GM12878 (cell line): ENCODE measurements at regions not wholly inside any gene's neighbourhood (a gene's known extent, or its start where the extent isn't known, plus 50 kb on each side); places are given as distances from the start of the nearest gene placed in this dataset.

Experiments
- ATAC-seq: fragments of 200-7000 bp; cut with Tn5 transposase; 3 replicates; pipeline ENCODE4 v1.9.1; 2020; ENCODE audit warnings: mild to moderate bottlenecking, moderate library complexity
- BruUV-seq: library from RNA; stranded (reverse); fragments of 400-500 nt; replicated peaks from 2 replicates; lab custom pipeline; 2021; lab: Mats Ljungman, UMichigan
- CTCF ChIA-PET: fragments of 300-600 bp; sonication (Branson Sonifier 250); formaldehyde crosslinking; extraction: SDS; loops from one replicate; lab custom pipeline; 2021; ENCODE audit warnings: inconsistent platforms; lab: Yijun Ruan, JAX
- POLR2A ChIA-PET: fragments of 350-600 bp; formaldehyde crosslinking; extraction: SDS; loops from one replicate; lab custom pipeline; 2021; ENCODE audit warnings: inconsistent platforms; lab: Charles Lee
- RAD21 ChIA-PET: fragments of 300-600 bp; sonication (Branson Sonifier 250); formaldehyde crosslinking; loops from one replicate; lab custom pipeline; 2023; ENCODE audit warnings: antibody characterized with exemption; ENCODE audit not compliant: unreplicated experiment; lab: Charles Lee
- SMC1A ChIA-PET: fragments of 300-600 bp; sonication (Branson Sonifier 250); formaldehyde crosslinking; loops from one replicate; lab custom pipeline; 2023; ENCODE audit not compliant: unreplicated experiment, uncharacterized antibody; lab: Charles Lee
- DNase-seq: peaks from one replicate; pipeline ENCODE4 v3.0.0-alpha.2; 2011; ENCODE audit warnings: low read depth, low spot score
- FAIRE-seq: peaks from 3 replicates; lab custom pipeline; 2011; peaks lifted over from hg19 to GRCh38; lab: Jason Lieb, UNC
- H2AFZ ChIP-seq: 2 replicates; pipeline ENCODE4 v1.6.0; 2011; ENCODE audit warnings: low read depth, low read length, control low read depth; ENCODE audit not compliant: control insufficient read depth
- H3K27ac ChIP-seq: 2 replicates; pipeline ENCODE4 v1.5.1; 2011; ENCODE audit warnings: control low read depth; ENCODE audit not compliant: control insufficient read depth, insufficient read depth
- H3K27me3 ChIP-seq, 2 experiments: replicated peaks in 1 of 2; 2 replicates each; pipeline versions ENCODE4 v1.6.0 to v1.6.1; 2011; ENCODE audit warnings: low read length in 1 of 2; ENCODE audit not compliant: control insufficient read depth in 2 of 2, insufficient read depth in 2 of 2
- H3K36me3 ChIP-seq, 2 experiments: 2 replicates each; pipeline ENCODE4 v1.5.1; 2011; ENCODE audit warnings: low read length in 1 of 2; ENCODE audit not compliant: control insufficient read depth in 2 of 2, insufficient read depth in 2 of 2
- H3K4me1 ChIP-seq: 2 replicates; pipeline ENCODE4 v1.6.1; 2011; ENCODE audit warnings: mild to moderate bottlenecking, low read length, moderate library complexity, mixed read lengths; ENCODE audit not compliant: control insufficient read depth, insufficient read depth
- H3K4me2 ChIP-seq: 2 replicates; pipeline ENCODE4 v1.6.0; 2011; ENCODE audit warnings: control low read depth; ENCODE audit not compliant: control insufficient read depth, insufficient read depth
- H3K4me3 ChIP-seq: fragments of 200-600 bp; sonication (generic); 2 replicates; pipeline ENCODE4 v1.5.1; 2016
- H3K79me2 ChIP-seq: 2 replicates; pipeline ENCODE4 v1.6.0; 2011; ENCODE audit warnings: low read length; ENCODE audit not compliant: control insufficient read depth, insufficient read depth
- H3K9ac ChIP-seq: 2 replicates; pipeline ENCODE4 v1.8.0; 2011; ENCODE audit warnings: low read length, control low read depth, mixed read lengths; ENCODE audit not compliant: control insufficient read depth, insufficient read depth
- H3K9me3 ChIP-seq: replicated peaks from 3 replicates; pipeline ENCODE4 v1.5.1; 2011; ENCODE audit warnings: mild to moderate bottlenecking, low read length; ENCODE audit not compliant: control insufficient read depth, insufficient read depth
- H4K20me1 ChIP-seq: 2 replicates; pipeline ENCODE4 v1.6.0; 2011; ENCODE audit not compliant: control insufficient read depth, insufficient read depth
- BMI1 ChIP-seq: fragments of 450-650 bp; IDR thresholded peaks from 2 replicates; pipeline ENCODE4 v1.6.1; 2016; ENCODE audit warnings: mild to moderate bottlenecking, moderate library complexity, borderline replicate concordance
- BRCA1 ChIP-seq: IDR thresholded peaks from 2 replicates; pipeline ENCODE4 v1.6.1; 2011; ENCODE audit warnings: low read depth, low read length, improper control_type of control experiment
- KDM1A ChIP-seq: fragments of 200-600 bp; sonication (generic); IDR thresholded peaks from 2 replicates; pipeline ENCODE4 v1.6.1; 2016; ENCODE audit warnings: borderline replicate concordance
- MTA3 ChIP-seq: IDR thresholded peaks from 2 replicates; pipeline ENCODE4 v1.6.1; 2012; ENCODE audit warnings: low read length, inconsistent platforms, borderline replicate concordance
- NFYA ChIP-seq: IDR thresholded peaks from 2 replicates; pipeline ENCODE4 v1.6.1; 2011; ENCODE audit warnings: low read depth, mild to moderate bottlenecking, low read length, improper control_type of control experiment, borderline replicate concordance
- NR2C1 ChIP-seq: fragments of 450-650 bp; IDR thresholded peaks from 2 replicates; pipeline ENCODE4 v1.6.1; 2017; ENCODE audit warnings: antibody characterized with exemption, mild to moderate bottlenecking, moderate library complexity
- RUNX3 ChIP-seq: IDR thresholded peaks from 2 replicates; pipeline ENCODE4 v1.6.1; 2012; ENCODE audit warnings: low read length, inconsistent platforms
- SMAD1 ChIP-seq: fragments of 450-650 bp; IDR thresholded peaks from 2 replicates; pipeline ENCODE4 v1.6.1; 2018; ENCODE audit warnings: mild to moderate bottlenecking, low read depth; ENCODE audit not compliant: partially characterized antibody
- TARDBP ChIP-seq: IDR thresholded peaks from 2 replicates; pipeline ENCODE4 v1.6.1; 2016; ENCODE audit warnings: borderline replicate concordance
- YY1 ChIP-seq: IDR thresholded peaks from 2 replicates; pipeline ENCODE4 v1.6.1; 2011; ENCODE audit warnings: low read depth, mild to moderate bottlenecking, low read length
- ZNF24 ChIP-seq: fragments of 450-650 bp; IDR thresholded peaks from 2 replicates; pipeline ENCODE4 v1.6.1; 2017; ENCODE audit warnings: antibody characterized with exemption, mild to moderate bottlenecking
- ZNF592 ChIP-seq: fragments of 450-650 bp; IDR thresholded peaks from 2 replicates; pipeline ENCODE4 v1.6.1; 2017; ENCODE audit warnings: mild to moderate bottlenecking, moderate library complexity
- in situ Hi-C: fragments of 300-500 bp; cut with MboI; formaldehyde crosslinking; loops from 9 replicates; pipeline ENCODE4 v1.14.3; 2018; ENCODE audit warnings: mixed read lengths
- intact Hi-C: fragments of 100-400 bp; cut with micrococcal nuclease; formaldehyde crosslinking; loops from one replicate; pipeline ENCODE4 v1.14.2; 2022; ENCODE audit not compliant: unreplicated experiment
- TF ChIP-seq, protein P1 (sequence below): IDR thresholded peaks from 2 replicates; pipeline ENCODE4 v1.6.1; 2011; ENCODE audit warnings: low read depth, low read length, improper control_type of control experiment, borderline replicate concordance
- TF ChIP-seq, protein P2 (sequence below): fragments of 450-650 bp; IDR thresholded peaks from 2 replicates; pipeline ENCODE4 v1.6.1; 2017; ENCODE audit warnings: mild to moderate bottlenecking

DNA sequence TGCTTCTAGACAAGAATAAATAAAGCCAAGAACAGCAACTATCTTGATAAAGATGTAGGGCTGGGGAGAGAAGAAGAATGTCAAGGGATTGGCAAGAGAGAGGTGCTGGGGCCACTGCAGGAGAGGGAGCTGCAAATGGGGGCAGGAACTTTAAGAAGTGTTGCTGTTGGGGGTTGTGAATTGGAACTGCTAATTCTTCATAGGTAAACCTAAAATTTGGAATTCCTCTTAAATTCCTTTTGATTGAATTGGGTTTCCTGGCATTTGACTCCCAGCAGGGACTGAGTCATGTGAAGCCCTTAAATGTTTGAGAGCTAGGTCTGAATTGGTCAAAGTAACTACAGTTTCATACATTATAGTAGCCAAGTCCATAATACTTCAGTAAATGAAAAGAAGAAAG is 305.6 kb upstream of the TMTC4 start:
- H3K9me3 ChIP-seq, result no peaks in the 10 kb centered on the region
- FAIRE-seq (no peak), ATAC-seq (no peak), DNase-seq (no peak)
- H3K4me3 ChIP-seq, result no peak overlapping the region
- ChIA-PET POLR2A (no interaction called here), SMC1A (no interaction called here), RAD21 (no interaction called here), CTCF (no interaction called here)
- H4K20me1 ChIP-seq, result no peaks in the 10 kb centered on the region
- H3K27ac ChIP-seq, result no peak overlapping the region
- no peak overlapping the region for H3K9ac ChIP-seq
- intact Hi-C loops, result no loop called here
- no peak overlapping the region for H3K4me2 ChIP-seq
- in situ Hi-C loops, result no loop called here
- no peak for TF ChIP-seq NR2C1
- TF ChIP-seq BMI1, result no peak
- no peak for TF ChIP-seq ZNF24
- no peak for TF ChIP-seq NFYA
- TF ChIP-seq, protein P1, sequence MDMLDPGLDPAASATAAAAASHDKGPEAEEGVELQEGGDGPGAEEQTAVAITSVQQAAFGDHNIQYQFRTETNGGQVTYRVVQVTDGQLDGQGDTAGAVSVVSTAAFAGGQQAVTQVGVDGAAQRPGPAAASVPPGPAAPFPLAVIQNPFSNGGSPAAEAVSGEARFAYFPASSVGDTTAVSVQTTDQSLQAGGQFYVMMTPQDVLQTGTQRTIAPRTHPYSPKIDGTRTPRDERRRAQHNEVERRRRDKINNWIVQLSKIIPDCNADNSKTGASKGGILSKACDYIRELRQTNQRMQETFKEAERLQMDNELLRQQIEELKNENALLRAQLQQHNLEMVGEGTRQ, result no peak
- no peak for TF ChIP-seq KDM1A
- TF ChIP-seq ZNF592, result no peak
- no peak for TF ChIP-seq YY1
- TF ChIP-seq BRCA1, result no peak
- TF ChIP-seq TARDBP, result no peak
- TF ChIP-seq, protein P2, sequence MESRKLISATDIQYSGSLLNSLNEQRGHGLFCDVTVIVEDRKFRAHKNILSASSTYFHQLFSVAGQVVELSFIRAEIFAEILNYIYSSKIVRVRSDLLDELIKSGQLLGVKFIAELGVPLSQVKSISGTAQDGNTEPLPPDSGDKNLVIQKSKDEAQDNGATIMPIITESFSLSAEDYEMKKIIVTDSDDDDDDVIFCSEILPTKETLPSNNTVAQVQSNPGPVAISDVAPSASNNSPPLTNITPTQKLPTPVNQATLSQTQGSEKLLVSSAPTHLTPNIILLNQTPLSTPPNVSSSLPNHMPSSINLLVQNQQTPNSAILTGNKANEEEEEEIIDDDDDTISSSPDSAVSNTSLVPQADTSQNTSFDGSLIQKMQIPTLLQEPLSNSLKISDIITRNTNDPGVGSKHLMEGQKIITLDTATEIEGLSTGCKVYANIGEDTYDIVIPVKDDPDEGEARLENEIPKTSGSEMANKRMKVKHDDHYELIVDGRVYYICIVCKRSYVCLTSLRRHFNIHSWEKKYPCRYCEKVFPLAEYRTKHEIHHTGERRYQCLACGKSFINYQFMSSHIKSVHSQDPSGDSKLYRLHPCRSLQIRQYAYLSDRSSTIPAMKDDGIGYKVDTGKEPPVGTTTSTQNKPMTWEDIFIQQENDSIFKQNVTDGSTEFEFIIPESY, result no peak
- no peak for TF ChIP-seq SMAD1
- TF ChIP-seq RUNX3, result no peak
- no peak for TF ChIP-seq MTA3
- no peaks in the 10 kb centered on the region for H3K79me2 ChIP-seq
- H3K27me3 ChIP-seq, result no peaks in the 10 kb centered on the region
- no TSS peak for BruUV-seq
- no peaks in the 10 kb centered on the region for H3K4me1 ChIP-seq
- H3K36me3 ChIP-seq, result no peaks in the 10 kb centered on the region
- H2AFZ ChIP-seq, result no peak overlapping the region
